ENCODE measurements at regions not wholly inside any gene's neighbourhood (a gene's known extent, or its start where the extent isn't known, plus 50 kb on each side); places are given as distances from the start of the nearest gene placed in this dataset.

DNA sequence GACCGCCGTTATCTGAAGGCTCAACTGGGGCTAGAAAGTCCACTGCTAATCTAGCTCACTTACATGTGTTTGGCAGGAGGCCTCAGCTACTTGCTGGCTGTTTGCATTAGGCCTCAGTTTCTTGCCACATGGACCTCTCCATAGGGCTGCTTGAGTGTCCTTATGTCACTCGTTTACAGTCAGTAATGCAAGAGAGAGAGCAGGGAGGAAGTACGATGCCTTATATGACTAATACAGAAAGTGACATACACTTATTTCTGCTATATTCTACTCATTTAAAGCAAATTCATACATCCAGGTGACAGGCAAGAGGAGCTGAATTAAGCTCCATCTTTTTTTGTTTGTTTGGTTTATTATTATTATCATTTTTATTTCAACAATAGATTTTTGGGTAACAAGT, 179.6 kb downstream of the LURAP1L start:
- POLR2A ChIA-PET: no interaction called here
- no peak for DNase-seq (ENCODE audit: extremely low spot score)
- CTCF ChIA-PET: no interaction called here
- TF ChIP-seq CTCF (IDR thresholded peaks at IDR 0.05; ENCODE audit: control extremely low read depth, extremely low read depth, low read depth, missing control alignments): no peak

GRCh38 chr9:12955510-12956163, 180.8 kb downstream of the LURAP1L start:
- POLR2A ChIA-PET: no interaction called here
- TF ChIP-seq CTCF (IDR thresholded peaks at IDR 0.05; ENCODE audit: control extremely low read depth, extremely low read depth, low read depth, missing control alignments): no peak
- CTCF ChIA-PET: interaction anchor here (0.7 to 1.3 kb wide), 3 partner anchors 11 to 23 kb away, joined by 3 to 4 read pairs (median 3); no protein-coding TSS in a partner anchor
- DNase-seq (ENCODE audit: extremely low spot score): no peak

- DNase-seq (ENCODE audit: extremely low spot score): no peak
- ChIA-PET POLR2A (no interaction called here), CTCF (interaction anchor here (1.3 kb wide), 1 partner anchor 10 kb away, joined by 4 read pairs; no protein-coding TSS in a partner anchor)
- TF ChIP-seq CTCF (IDR thresholded peaks at IDR 0.05; ENCODE audit: control extremely low read depth, extremely low read depth, low read depth, missing control alignments): no peak
Observed at GRCh38 chr9:12956261-12956660, 181.4 kb downstream of the LURAP1L start.

GRCh38 chr9:12956805-12957204, 182.0 kb downstream of the LURAP1L start:
- no peak for DNase-seq (ENCODE audit: extremely low spot score)
- TF ChIP-seq CTCF (IDR thresholded peaks at IDR 0.05; ENCODE audit: control extremely low read depth, extremely low read depth, low read depth, missing control alignments): no peak
- POLR2A ChIA-PET: no interaction called here
- CTCF ChIA-PET: no interaction called here

DNA sequence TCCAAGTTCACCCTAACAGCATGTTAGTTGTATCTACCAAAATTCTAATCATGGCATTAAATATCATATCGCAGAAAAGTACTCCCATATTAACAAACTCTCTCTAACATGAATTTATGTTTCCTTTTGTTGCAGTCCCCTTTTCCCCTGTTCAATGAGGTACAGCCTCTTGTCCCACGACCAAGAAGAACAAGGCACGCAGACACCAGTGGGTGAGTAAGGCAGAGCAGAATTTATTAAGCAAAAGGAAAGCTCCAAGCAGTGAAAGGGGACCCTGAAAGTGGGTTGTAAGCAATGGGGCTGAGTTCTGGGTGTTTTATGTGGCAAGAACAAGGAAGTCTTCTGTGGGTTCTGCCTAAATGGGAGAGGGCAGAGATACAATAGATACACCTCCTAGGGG, 183.5 kb downstream of the LURAP1L start:
- ChIA-PET POLR2A (no interaction called here), CTCF (interaction anchor here (1.7 kb wide), 1 partner anchor 19 kb away, joined by 4 read pairs; no protein-coding TSS in a partner anchor)
- DNase-seq (ENCODE audit: extremely low spot score): no peak
- TF ChIP-seq CTCF (IDR thresholded peaks at IDR 0.05; ENCODE audit: control extremely low read depth, extremely low read depth, low read depth, missing control alignments): no peak

GRCh38 chr9:12958708-12959107, 183.9 kb downstream of the LURAP1L start:
- no peak for DNase-seq (ENCODE audit: extremely low spot score)
- CTCF ChIA-PET: interaction anchor here (1.7 kb wide), 1 partner anchor 18 kb away, joined by 4 read pairs; no protein-coding TSS in a partner anchor
- TF ChIP-seq CTCF (IDR thresholded peaks at IDR 0.05; ENCODE audit: control extremely low read depth, extremely low read depth, low read depth, missing control alignments): no peak

More at GRCh38 chr9:12958708-12959107, 183.9 kb downstream of the LURAP1L start:
- POLR2A ChIA-PET: no interaction called here
